Astrocyte of the cerebellum (primary cell): ENCODE measurements at regions not wholly inside any gene's neighbourhood (a gene's known extent, or its start where the extent isn't known, plus 50 kb on each side); places are given as distances from the start of the nearest gene placed in this dataset.

Source experiments
- DNase-seq: peaks from one replicate; pipeline ENCODE4 v3.0.0-alpha.2; 2011; ENCODE audit warnings: low read depth
- H3K4me3 ChIP-seq: 2 replicates; pipeline ENCODE4 v1.5.1; 2011; ENCODE audit warnings: mild to moderate bottlenecking, low read depth, low read length, moderate library complexity
- CTCF ChIP-seq: IDR thresholded peaks from 2 replicates; pipeline ENCODE4 v1.5.1; 2012; ENCODE audit warnings: low read length, low read depth, moderate library complexity, mild to moderate bottlenecking; ENCODE audit errors: missing control alignments
- in situ Hi-C: cut with HindIII; loops from 2 replicates; pipeline ENCODE4 v1.10.0; 2017; ENCODE audit warnings: low sequenced_read_pairs

DNA sequence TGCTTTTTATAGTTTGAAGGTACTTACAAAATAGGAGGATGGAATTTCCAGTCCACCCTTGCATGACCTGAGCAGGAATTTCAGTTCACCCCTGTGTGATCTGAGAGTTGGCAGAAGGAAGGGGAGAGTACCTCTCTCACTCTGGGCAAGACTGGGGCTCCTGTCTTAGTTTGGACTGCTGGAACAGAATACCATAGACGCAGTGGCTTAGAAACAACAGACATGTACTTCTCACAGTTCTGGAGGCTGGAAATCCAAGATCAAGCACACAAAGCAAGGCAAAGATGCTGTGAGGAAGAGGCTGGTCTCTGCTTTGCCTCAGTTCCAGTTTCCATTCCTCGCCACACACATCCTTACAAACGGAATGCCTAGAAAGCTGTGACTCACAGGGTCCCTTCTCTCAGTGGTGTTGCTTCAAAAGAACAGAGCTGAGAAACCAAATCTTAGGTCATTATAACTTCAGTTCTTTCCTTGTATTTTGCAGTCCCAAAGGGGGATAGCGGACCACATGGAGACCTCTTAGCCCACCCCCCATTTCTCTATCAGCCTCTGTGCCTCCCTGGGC is 108.8 kb upstream of the HAAO start:
- in situ Hi-C loops, result no loop called here
- no peak for TF ChIP-seq CTCF
- H3K4me3 ChIP-seq, result no peak overlapping the region
- no peak for DNase-seq

GRCh38 chr2:42900289-42900891 is 108.0 kb upstream of the HAAO start:
- DNase-seq, result no peak
- H3K4me3 ChIP-seq, result no peak overlapping the region
- TF ChIP-seq CTCF, result no peak
- in situ Hi-C loops, result no loop called here

- in situ Hi-C loops, result loop anchor here (5.0 kb wide), 1 partner anchor 60 kb away; no protein-coding TSS in a partner anchor
- no peak overlapping the region for H3K4me3 ChIP-seq
- DNase-seq, result no peak
- no peak for TF ChIP-seq CTCF
Observed at GRCh38 chr2:42897358-42897757, 105.0 kb upstream of the HAAO start.

- no peak for TF ChIP-seq CTCF
- in situ Hi-C loops, result loop anchor here (5.0 kb wide), 1 partner anchor 58 kb away; no protein-coding TSS in a partner anchor
Observed at GRCh38 chr2:42895791-42896135, 103.4 kb upstream of the HAAO start.

DNA sequence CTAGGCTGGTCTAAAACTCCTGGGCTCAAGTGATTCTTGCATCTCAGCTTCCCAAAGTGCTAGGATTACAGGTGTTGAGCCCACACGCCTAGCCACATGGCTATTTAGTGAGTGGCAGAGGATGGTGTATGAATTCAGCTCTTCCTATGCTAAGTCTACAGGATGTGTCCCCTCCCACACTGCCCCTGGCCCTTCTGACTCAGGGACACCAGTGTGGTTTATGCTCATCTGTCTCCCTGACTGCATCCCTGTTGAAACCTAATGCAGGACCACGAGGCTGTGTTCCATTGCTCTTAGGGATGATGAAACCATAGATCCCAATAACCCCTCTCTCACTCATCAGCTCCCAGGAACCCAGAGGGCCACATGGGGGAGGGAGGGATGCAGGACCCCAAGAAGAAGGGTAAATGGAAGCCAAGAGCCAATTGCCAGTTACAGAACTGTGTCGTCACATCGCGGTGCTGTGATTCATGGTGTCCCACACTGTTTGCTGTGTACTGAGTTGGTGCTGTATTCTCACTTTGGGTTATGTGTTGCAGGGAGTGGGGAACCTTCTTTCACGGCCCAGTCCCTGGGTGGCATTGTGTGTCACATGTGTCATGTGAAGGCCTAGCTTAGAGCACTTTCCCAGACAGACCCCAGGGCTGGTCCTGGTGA is 102.9 kb upstream of the HAAO start:
- DNase-seq, result no peak
- in situ Hi-C loops, result loop anchor here (5.0 kb wide), 1 partner anchor 58 kb away; no protein-coding TSS in a partner anchor
- no peak for TF ChIP-seq CTCF

More at GRCh38 chr2:42895791-42896135, 103.4 kb upstream of the HAAO start:
- no peak overlapping the region for H3K4me3 ChIP-seq
- no peak for DNase-seq

GRCh38 chr2:42893047-42893758 is 100.8 kb upstream of the HAAO start:
- no peak for DNase-seq
- TF ChIP-seq CTCF, result no peak
- H3K4me3 ChIP-seq, result no peak overlapping the region
- in situ Hi-C loops, result no loop called here

More for the DNA sequence above, 102.9 kb upstream of the HAAO start:
- no peak overlapping the region for H3K4me3 ChIP-seq
